Endothelial cell of umbilical vein (primary cell): ENCODE measurements at regions not wholly inside any gene's neighbourhood (a gene's known extent, or its start where the extent isn't known, plus 50 kb on each side); places are given as distances from the start of the nearest gene placed in this dataset.

Experiments
- BruUV-seq: library from RNA; stranded (reverse); fragments of 400-500 nt; replicated peaks from 2 replicates; lab custom pipeline; 2021; lab: Mats Ljungman, UMichigan
- CTCF ChIA-PET: fragments of 300-600, 350-600 bp; sonication (Branson Sonifier 250); formaldehyde crosslinking; loops from one replicate; lab custom pipeline; 2021; ENCODE audit warnings: antibody characterized with exemption, inconsistent platforms; lab: Charles Lee
- POLR2A ChIA-PET: fragments of 300-600, 350-600 bp; sonication (Branson Sonifier 250); formaldehyde crosslinking; loops from one replicate; lab custom pipeline; 2021; ENCODE audit warnings: antibody characterized with exemption, inconsistent platforms; lab: Charles Lee
- DNase-seq: peaks from one replicate; pipeline ENCODE4 v3.0.0-alpha.2; 2011; ENCODE audit warnings: low read depth, low spot score
- FAIRE-seq: peaks from 2 replicates; lab custom pipeline; 2011; peaks lifted over from hg19 to GRCh38; lab: Jason Lieb, UNC
- H2AFZ ChIP-seq: 2 replicates; pipeline ENCODE4 v1.6.0; 2012; ENCODE audit warnings: low read depth, low read length, control low read depth, inconsistent platforms
- H3K27ac ChIP-seq: 2 replicates; pipeline ENCODE4 v1.5.1; 2011; ENCODE audit warnings: low read depth, mild to moderate bottlenecking, control low read depth, low read length, moderate library complexity; ENCODE audit not compliant: insufficient read depth
- H3K27me3 ChIP-seq, 2 experiments: 2 replicates each; pipeline versions ENCODE4 v1.6.0 to v1.6.1; 2011; ENCODE audit warnings: low read length in 2 of 2, mixed read lengths in 1 of 2; ENCODE audit not compliant: control insufficient read depth in 2 of 2, insufficient read depth in 2 of 2
- H3K36me3 ChIP-seq, 2 experiments: 2 replicates in 1 of 2; 3 replicates in 1 of 2; pipeline ENCODE4 v1.5.1; 2011; ENCODE audit warnings: low read length in 2 of 2, mild to moderate bottlenecking in 1 of 2, moderate library complexity in 1 of 2; ENCODE audit not compliant: control insufficient read depth in 2 of 2, insufficient read depth in 2 of 2; ENCODE audit errors: extremely low read depth in 1 of 2
- H3K4me1 ChIP-seq: 3 replicates; pipeline ENCODE4 v1.5.1; 2011; ENCODE audit warnings: mild to moderate bottlenecking, low read length; ENCODE audit not compliant: control insufficient read depth, insufficient read depth; ENCODE audit errors: extremely low read depth
- H3K4me2 ChIP-seq: 2 replicates; pipeline ENCODE4 v1.6.1; 2011; ENCODE audit warnings: low read length, control low read depth, mixed read lengths; ENCODE audit not compliant: insufficient read depth
- H3K4me3 ChIP-seq, 3 experiments: fragments of 200-600 bp in 1 of 3; sonication (generic), shearing (Covaris generic) in 1 of 3; replicated peaks in 1 of 3; 2 replicates each; pipeline ENCODE4 v1.5.1; 2011 to 2016; ENCODE audit warnings: control low read depth in 3 of 3, low read length in 3 of 3, mild to moderate bottlenecking in 2 of 3, inconsistent platforms in 1 of 3, low read depth in 1 of 3, moderate library complexity in 1 of 3; ENCODE audit not compliant: insufficient read depth in 1 of 3
- H3K79me2 ChIP-seq: 2 replicates; pipeline ENCODE4 v1.6.0; 2012; ENCODE audit warnings: low read length, inconsistent platforms; ENCODE audit not compliant: control insufficient read depth, insufficient read depth
- H3K9ac ChIP-seq: replicated peaks from 2 replicates; pipeline ENCODE3; 2011; ENCODE audit warnings: low read length, control low read depth; ENCODE audit not compliant: insufficient read depth; ENCODE audit errors: extremely low read depth
- H3K9me1 ChIP-seq: replicated peaks from 3 replicates; pipeline ENCODE4 v1.6.0; 2011; ENCODE audit warnings: mild to moderate bottlenecking, low read length; ENCODE audit not compliant: control insufficient read depth, insufficient read depth; ENCODE audit errors: extremely low read depth
- H3K9me3 ChIP-seq: replicated peaks from 2 replicates; pipeline ENCODE4 v1.5.1; 2012; ENCODE audit warnings: low read length, inconsistent platforms; ENCODE audit not compliant: control insufficient read depth, insufficient read depth
- H4K20me1 ChIP-seq: replicated peaks from 2 replicates; pipeline ENCODE3; 2011; ENCODE audit warnings: mild to moderate bottlenecking, low read length; ENCODE audit not compliant: control insufficient read depth, insufficient read depth; ENCODE audit errors: extremely low read depth
- FOS ChIP-seq: IDR thresholded peaks from 2 replicates; pipeline ENCODE4 v1.6.1; 2011; ENCODE audit warnings: mild to moderate bottlenecking, low read length, moderate library complexity, borderline replicate concordance; ENCODE audit not compliant: insufficient read depth
- GATA2 ChIP-seq: IDR thresholded peaks from 2 replicates; pipeline ENCODE4 v1.7.0; 2011; ENCODE audit warnings: low read depth, mild to moderate bottlenecking, moderate library complexity, mixed read lengths, low read length; ENCODE audit not compliant: insufficient read length, insufficient read depth
- MYC ChIP-seq: IDR thresholded peaks from one replicate; pipeline ENCODE4 v1.6.1; 2011; ENCODE audit warnings: mild to moderate bottlenecking, low read depth, low read length
- POLR2A ChIP-seq: IDR thresholded peaks from 2 replicates; pipeline ENCODE4 v1.6.1; 2012; ENCODE audit warnings: low read depth, mild to moderate bottlenecking, control low read depth, low read length
- dilution Hi-C: fragments of 300-500 bp; cut with MboI; formaldehyde crosslinking; loops from one replicate; pipeline ENCODE4 v1.15.0; 2019; ENCODE audit warnings: low sequenced_read_pairs; ENCODE audit not compliant: extremely low pct_ligation_motif_present
- intact Hi-C: fragments of 100-400 bp; cut with micrococcal nuclease; formaldehyde crosslinking; loops from one replicate; pipeline ENCODE4 v1.10.0; 2022
- TF ChIP-seq, protein P1 (sequence below): IDR thresholded peaks from 2 replicates; pipeline ENCODE4 v1.6.1; 2011; ENCODE audit not compliant: insufficient read depth, insufficient read length

DNA sequence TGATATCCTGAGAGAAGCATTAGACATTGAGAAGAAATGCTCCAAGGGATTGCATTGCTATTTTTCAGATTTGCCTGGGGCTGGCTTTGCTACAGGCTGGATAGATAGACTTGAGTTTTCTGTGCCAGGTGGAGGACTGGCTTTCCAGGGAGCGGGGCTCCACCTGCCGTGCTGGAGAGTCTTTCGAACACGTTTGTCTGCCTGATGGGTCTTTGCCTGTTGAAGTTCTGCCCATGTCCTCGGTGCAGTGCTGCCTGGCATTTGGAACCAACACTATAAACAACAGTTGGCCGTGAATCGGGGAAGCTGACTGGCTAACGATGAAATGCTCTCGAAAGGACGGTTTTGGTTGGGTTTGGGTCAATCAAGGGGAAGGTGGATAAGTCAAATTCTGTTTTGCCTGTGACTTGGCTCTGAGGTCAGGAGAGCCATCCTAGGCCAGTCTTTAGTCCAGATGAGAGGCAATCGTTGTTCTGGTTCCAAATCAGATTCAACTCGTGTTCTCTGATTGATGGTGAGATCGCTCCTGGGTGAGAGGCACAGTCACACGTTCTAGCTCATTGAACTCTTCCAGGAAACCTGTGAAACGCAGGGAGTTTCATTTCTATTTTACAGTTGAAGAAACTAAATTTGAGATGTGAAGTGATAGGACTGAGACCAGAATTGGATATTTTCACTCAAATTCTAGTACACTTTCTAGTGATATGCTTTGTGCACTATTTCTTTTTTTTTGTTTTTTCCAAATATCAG, 599.0 kb downstream of the TYW1 start:
- H3K79me2 ChIP-seq: no peaks in the 10 kb centered on the region
- intact Hi-C loops: no loop called here
- H3K9ac ChIP-seq: no peak overlapping the region
- dilution Hi-C loops: no loop called here
- no peak for TF ChIP-seq MYC
- no peak for TF ChIP-seq FOS
- no peak for TF ChIP-seq POLR2A
- TF ChIP-seq, protein P1, sequence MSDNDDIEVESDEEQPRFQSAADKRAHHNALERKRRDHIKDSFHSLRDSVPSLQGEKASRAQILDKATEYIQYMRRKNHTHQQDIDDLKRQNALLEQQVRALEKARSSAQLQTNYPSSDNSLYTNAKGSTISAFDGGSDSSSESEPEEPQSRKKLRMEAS: no peak
- TF ChIP-seq GATA2: no peak
- H3K4me3 ChIP-seq: no peak overlapping the region
- H3K27ac ChIP-seq: no peak overlapping the region
- H3K4me2 ChIP-seq: no peak overlapping the region
- H3K9me1 ChIP-seq: no peaks in the 10 kb centered on the region
- H3K9me3 ChIP-seq: peaks cover 8% of the 10 kb centered on the region
- BruUV-seq: no TSS peak
- no peak overlapping the region for H2AFZ ChIP-seq
- no peaks in the 10 kb centered on the region for H3K36me3 ChIP-seq
- no peaks in the 10 kb centered on the region for H3K27me3 ChIP-seq
- FAIRE-seq: no peak
- POLR2A ChIA-PET: no interaction called here
- DNase-seq: no peak
- CTCF ChIA-PET: no interaction called here
- no peaks in the 10 kb centered on the region for H3K4me1 ChIP-seq
- H4K20me1 ChIP-seq: no peaks in the 10 kb centered on the region

DNA sequence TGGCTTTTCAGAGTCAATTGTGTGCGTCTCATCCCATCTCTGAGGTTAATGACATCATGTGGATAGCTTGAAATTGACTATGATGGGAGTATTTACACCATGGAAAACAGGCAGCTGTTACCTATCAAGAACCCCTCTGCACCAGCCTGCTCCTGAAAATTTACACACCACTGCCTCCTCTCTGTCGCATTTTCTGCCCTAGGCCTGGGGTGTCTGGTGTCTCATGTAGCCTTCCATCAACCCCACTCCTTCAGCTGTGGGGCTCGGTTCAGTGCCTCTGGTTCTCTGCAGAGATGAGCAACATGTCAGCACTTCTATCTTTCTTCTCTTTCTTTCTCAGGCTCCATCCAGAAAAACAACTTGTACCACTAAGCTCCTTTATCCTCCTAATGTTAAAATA, 600.5 kb downstream of the TYW1 start:
- DNase-seq (no peak), FAIRE-seq (no peak)
- Histone ChIP-seq H3K79me2 (no peaks in the 10 kb centered on the region), H3K9me1 (no peaks in the 10 kb centered on the region), H3K27ac (no peak overlapping the region), H3K36me3 (no peaks in the 10 kb centered on the region), H3K27me3 (no peaks in the 10 kb centered on the region), H3K9ac (no peak overlapping the region), H4K20me1 (no peaks in the 10 kb centered on the region), H3K4me2 (no peak overlapping the region), H3K4me3 (no peak overlapping the region), H3K9me3 (peaks cover 10% of the 10 kb centered on the region), H3K4me1 (no peaks in the 10 kb centered on the region), H2AFZ (no peak overlapping the region)
- dilution Hi-C loops (no loop called here), intact Hi-C loops (no loop called here)
- no TSS peak for BruUV-seq
- CTCF ChIA-PET: no interaction called here
- TF ChIP-seq MYC: no peak
- no peak for TF ChIP-seq POLR2A
- no peak for TF ChIP-seq GATA2
- POLR2A ChIA-PET: no interaction called here
